GM12878 (cell line): ENCODE measurements at regions not wholly inside any gene's neighbourhood (a gene's known extent, or its start where the extent isn't known, plus 50 kb on each side); places are given as distances from the start of the nearest gene placed in this dataset.

ENCODE experiments used
- ATAC-seq: fragments of 200-7000 bp; cut with Tn5 transposase; 3 replicates; pipeline ENCODE4 v1.9.1; 2020; ENCODE audit warnings: mild to moderate bottlenecking, moderate library complexity
- BruUV-seq: library from RNA; stranded (reverse); fragments of 400-500 nt; replicated peaks from 2 replicates; lab custom pipeline; 2021; lab: Mats Ljungman, UMichigan
- CTCF ChIA-PET: fragments of 300-600 bp; sonication (Branson Sonifier 250); formaldehyde crosslinking; extraction: SDS; loops from one replicate; lab custom pipeline; 2021; ENCODE audit warnings: inconsistent platforms; lab: Yijun Ruan, JAX
- POLR2A ChIA-PET: fragments of 350-600 bp; formaldehyde crosslinking; extraction: SDS; loops from one replicate; lab custom pipeline; 2021; ENCODE audit warnings: inconsistent platforms; lab: Charles Lee
- RAD21 ChIA-PET: fragments of 300-600 bp; sonication (Branson Sonifier 250); formaldehyde crosslinking; loops from one replicate; lab custom pipeline; 2023; ENCODE audit warnings: antibody characterized with exemption; ENCODE audit not compliant: unreplicated experiment; lab: Charles Lee
- SMC1A ChIA-PET: fragments of 300-600 bp; sonication (Branson Sonifier 250); formaldehyde crosslinking; loops from one replicate; lab custom pipeline; 2023; ENCODE audit not compliant: unreplicated experiment, uncharacterized antibody; lab: Charles Lee
- DNase-seq: peaks from one replicate; pipeline ENCODE4 v3.0.0-alpha.2; 2011; ENCODE audit warnings: low read depth, low spot score
- FAIRE-seq: peaks from 3 replicates; lab custom pipeline; 2011; peaks lifted over from hg19 to GRCh38; lab: Jason Lieb, UNC
- H2AFZ ChIP-seq: 2 replicates; pipeline ENCODE4 v1.6.0; 2011; ENCODE audit warnings: low read depth, low read length, control low read depth; ENCODE audit not compliant: control insufficient read depth
- H3K27ac ChIP-seq: 2 replicates; pipeline ENCODE4 v1.5.1; 2011; ENCODE audit warnings: control low read depth; ENCODE audit not compliant: control insufficient read depth, insufficient read depth
- H3K27me3 ChIP-seq, 2 experiments: replicated peaks in 1 of 2; 2 replicates each; pipeline versions ENCODE4 v1.6.0 to v1.6.1; 2011; ENCODE audit warnings: low read length in 1 of 2; ENCODE audit not compliant: control insufficient read depth in 2 of 2, insufficient read depth in 2 of 2
- H3K36me3 ChIP-seq, 2 experiments: 2 replicates each; pipeline ENCODE4 v1.5.1; 2011; ENCODE audit warnings: low read length in 1 of 2; ENCODE audit not compliant: control insufficient read depth in 2 of 2, insufficient read depth in 2 of 2
- H3K4me1 ChIP-seq: 2 replicates; pipeline ENCODE4 v1.6.1; 2011; ENCODE audit warnings: mild to moderate bottlenecking, low read length, moderate library complexity, mixed read lengths; ENCODE audit not compliant: control insufficient read depth, insufficient read depth
- H3K4me2 ChIP-seq: 2 replicates; pipeline ENCODE4 v1.6.0; 2011; ENCODE audit warnings: control low read depth; ENCODE audit not compliant: control insufficient read depth, insufficient read depth
- H3K4me3 ChIP-seq: fragments of 200-600 bp; sonication (generic); 2 replicates; pipeline ENCODE4 v1.5.1; 2016
- H3K79me2 ChIP-seq: 2 replicates; pipeline ENCODE4 v1.6.0; 2011; ENCODE audit warnings: low read length; ENCODE audit not compliant: control insufficient read depth, insufficient read depth
- H3K9ac ChIP-seq: 2 replicates; pipeline ENCODE4 v1.8.0; 2011; ENCODE audit warnings: low read length, control low read depth, mixed read lengths; ENCODE audit not compliant: control insufficient read depth, insufficient read depth
- H3K9me3 ChIP-seq: replicated peaks from 3 replicates; pipeline ENCODE4 v1.5.1; 2011; ENCODE audit warnings: mild to moderate bottlenecking, low read length; ENCODE audit not compliant: control insufficient read depth, insufficient read depth
- H4K20me1 ChIP-seq: 2 replicates; pipeline ENCODE4 v1.6.0; 2011; ENCODE audit not compliant: control insufficient read depth, insufficient read depth
- ESRRA ChIP-seq: IDR thresholded peaks from 2 replicates; pipeline ENCODE4 v1.6.1; 2012; ENCODE audit warnings: mild to moderate bottlenecking, low read length, improper control_type of control experiment
- MYB ChIP-seq: fragments of 150-350 bp; IDR thresholded peaks from 2 replicates; pipeline ENCODE4 v1.6.1; 2014; ENCODE audit warnings: mild to moderate bottlenecking, low read depth, low read length, borderline replicate concordance
- RAD21 ChIP-seq: IDR thresholded peaks from 2 replicates; pipeline ENCODE4 v1.6.1; 2011; ENCODE audit warnings: mild to moderate bottlenecking, low read depth, low read length, moderate library complexity; ENCODE audit not compliant: insufficient read depth
- TCF7 ChIP-seq: IDR thresholded peaks from 2 replicates; pipeline ENCODE4 v1.6.1; 2014; ENCODE audit warnings: antibody characterized with exemption, borderline replicate concordance
- WGBS: methylation state at CpG from one replicate; pipeline ENCODE4 v1.1.6; 2016; ENCODE audit warnings: low lambda C conversion rate; ENCODE audit not compliant: insufficient replicate concordance, insufficient coverage; ENCODE audit errors: missing lambda C conversion rate; 5-methylcytosine and 5-hydroxymethylcytosine counted together
- in situ Hi-C: fragments of 300-500 bp; cut with MboI; formaldehyde crosslinking; loops from 9 replicates; pipeline ENCODE4 v1.14.3; 2018; ENCODE audit warnings: mixed read lengths
- intact Hi-C: fragments of 100-400 bp; cut with micrococcal nuclease; formaldehyde crosslinking; loops from one replicate; pipeline ENCODE4 v1.14.2; 2022; ENCODE audit not compliant: unreplicated experiment
- TF ChIP-seq, protein P1 (sequence below): fragments of 150-350 bp; IDR thresholded peaks from 2 replicates; pipeline ENCODE4 v1.6.1; 2016; ENCODE audit warnings: low read depth, low read length
- TF ChIP-seq, protein P2 (sequence below): fragments of 450-650 bp; IDR thresholded peaks from 2 replicates; pipeline ENCODE4 v1.6.1; 2017; ENCODE audit warnings: mild to moderate bottlenecking, moderate library complexity
- TF ChIP-seq, protein P3 (sequence below): fragments of 450-650 bp; IDR thresholded peaks from 2 replicates; pipeline ENCODE4 v1.6.1; 2016; ENCODE audit warnings: mild to moderate bottlenecking, moderate library complexity, borderline replicate concordance

DNA sequence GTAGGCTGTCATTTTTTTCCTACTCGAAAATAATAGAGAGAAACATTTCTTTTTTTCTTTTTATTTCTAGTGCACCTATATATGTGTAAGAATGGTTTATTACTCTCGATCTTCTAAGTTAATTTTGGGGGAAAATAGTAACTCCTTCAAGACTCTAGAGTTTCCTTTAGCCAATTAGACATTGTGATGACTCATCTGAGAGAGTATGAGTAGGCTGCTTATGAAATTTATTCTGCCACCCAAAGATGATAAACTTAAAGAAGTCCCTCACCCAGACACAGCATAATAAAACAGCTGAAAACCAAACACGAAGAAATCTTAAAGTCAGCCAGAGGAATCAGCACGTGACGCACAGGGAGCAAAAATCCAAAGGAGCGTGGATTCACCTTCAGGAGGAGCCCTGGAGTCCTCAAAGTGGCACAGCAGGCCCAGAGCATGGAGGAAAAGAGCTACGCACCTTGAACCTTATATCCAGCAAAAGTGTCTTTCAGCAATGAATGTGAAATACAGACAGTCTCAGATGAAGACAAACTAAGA lies 81.9 kb downstream of the ERMARD start (continued):
- TF ChIP-seq, protein P1, sequence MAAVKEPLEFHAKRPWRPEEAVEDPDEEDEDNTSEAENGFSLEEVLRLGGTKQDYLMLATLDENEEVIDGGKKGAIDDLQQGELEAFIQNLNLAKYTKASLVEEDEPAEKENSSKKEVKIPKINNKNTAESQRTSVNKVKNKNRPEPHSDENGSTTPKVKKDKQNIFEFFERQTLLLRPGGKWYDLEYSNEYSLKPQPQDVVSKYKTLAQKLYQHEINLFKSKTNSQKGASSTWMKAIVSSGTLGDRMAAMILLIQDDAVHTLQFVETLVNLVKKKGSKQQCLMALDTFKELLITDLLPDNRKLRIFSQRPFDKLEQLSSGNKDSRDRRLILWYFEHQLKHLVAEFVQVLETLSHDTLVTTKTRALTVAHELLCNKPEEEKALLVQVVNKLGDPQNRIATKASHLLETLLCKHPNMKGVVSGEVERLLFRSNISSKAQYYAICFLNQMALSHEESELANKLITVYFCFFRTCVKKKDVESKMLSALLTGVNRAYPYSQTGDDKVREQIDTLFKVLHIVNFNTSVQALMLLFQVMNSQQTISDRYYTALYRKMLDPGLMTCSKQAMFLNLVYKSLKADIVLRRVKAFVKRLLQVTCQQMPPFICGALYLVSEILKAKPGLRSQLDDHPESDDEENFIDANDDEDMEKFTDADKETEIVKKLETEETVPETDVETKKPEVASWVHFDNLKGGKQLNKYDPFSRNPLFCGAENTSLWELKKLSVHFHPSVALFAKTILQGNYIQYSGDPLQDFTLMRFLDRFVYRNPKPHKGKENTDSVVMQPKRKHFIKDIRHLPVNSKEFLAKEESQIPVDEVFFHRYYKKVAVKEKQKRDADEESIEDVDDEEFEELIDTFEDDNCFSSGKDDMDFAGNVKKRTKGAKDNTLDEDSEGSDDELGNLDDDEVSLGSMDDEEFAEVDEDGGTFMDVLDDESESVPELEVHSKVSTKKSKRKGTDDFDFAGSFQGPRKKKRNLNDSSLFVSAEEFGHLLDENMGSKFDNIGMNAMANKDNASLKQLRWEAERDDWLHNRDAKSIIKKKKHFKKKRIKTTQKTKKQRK: no peak
- no peak for TF ChIP-seq TCF7

DNA sequence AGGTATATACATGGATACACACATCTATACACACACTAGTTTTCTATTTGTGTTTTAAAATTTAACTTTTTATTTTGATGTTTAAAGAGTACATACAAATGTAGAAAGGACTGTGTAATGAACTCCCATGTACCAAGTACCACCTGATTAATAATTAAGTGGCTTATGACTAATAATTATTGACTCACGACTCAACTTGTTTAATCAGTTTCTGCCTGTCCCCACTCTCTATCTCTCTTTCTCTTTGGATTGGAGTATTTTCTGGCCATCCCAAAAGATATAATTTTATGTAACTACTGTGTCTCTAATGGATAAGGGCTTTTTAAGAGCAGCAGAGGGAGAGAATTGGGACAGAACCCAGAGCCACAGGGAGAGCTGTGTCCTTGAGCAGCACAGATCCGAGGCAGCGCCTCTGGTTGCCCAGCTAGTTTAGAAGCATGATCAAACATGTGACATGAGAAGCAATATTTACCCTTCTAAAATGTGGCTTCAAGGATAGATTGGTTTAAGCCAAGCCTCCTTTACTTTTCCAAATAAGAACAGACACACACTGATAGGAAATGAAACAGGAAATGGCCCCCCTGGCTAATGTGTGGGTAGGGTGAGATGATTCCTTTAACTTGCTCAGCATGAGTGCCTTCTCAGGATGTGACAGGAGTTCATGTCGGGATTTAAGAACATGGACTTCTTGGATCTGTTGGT lies 81.0 kb downstream of the ERMARD start:
- no peak for FAIRE-seq
- Histone ChIP-seq H4K20me1 (no peaks in the 10 kb centered on the region), H2AFZ (no peak overlapping the region), H3K27me3 (no peaks in the 10 kb centered on the region), H3K36me3 (no peaks in the 10 kb centered on the region), H3K9ac (no peak overlapping the region), H3K27ac (no peak overlapping the region), H3K4me3 (no peak overlapping the region), H3K9me3 (no peaks in the 10 kb centered on the region), H3K4me2 (no peak overlapping the region), H3K4me1 (no peaks in the 10 kb centered on the region), H3K79me2 (no peaks in the 10 kb centered on the region)
- CTCF ChIA-PET: interaction anchor here (0.5 to 4.0 kb wide), 31 partner anchors 10 to 874 kb away, joined by 3 to 40 read pairs (median 4); partner anchors contain the start of gene DLL1
- no TSS peak for BruUV-seq
- POLR2A ChIA-PET: no interaction called here
- in situ Hi-C loops: loop anchor here (5.0 kb wide), 1 partner anchor 685 kb away; no protein-coding TSS in a partner anchor
- ATAC-seq: no peak
- SMC1A ChIA-PET: interaction anchor here (0.6 to 4.2 kb wide), 13 partner anchors 11 to 699 kb away, joined by 3 to 25 read pairs (median 4); no protein-coding TSS in a partner anchor
- 17% methylated on average over 4 of the region's 4 CpGs for WGBS
- intact Hi-C loops: loop anchor here (10.0 kb wide), 1 partner anchor 462 kb away; the partner anchor contains the start of gene DLL1
- RAD21 ChIA-PET: interaction anchor here (1.0 to 1.9 kb wide), 6 partner anchors 42 to 876 kb away, joined by 3 to 18 read pairs (median 8); no protein-coding TSS in a partner anchor
- no peak for DNase-seq
- TF ChIP-seq RAD21 (no peak), ESRRA (no peak), MYB (no peak)
- TF ChIP-seq, protein P2, sequence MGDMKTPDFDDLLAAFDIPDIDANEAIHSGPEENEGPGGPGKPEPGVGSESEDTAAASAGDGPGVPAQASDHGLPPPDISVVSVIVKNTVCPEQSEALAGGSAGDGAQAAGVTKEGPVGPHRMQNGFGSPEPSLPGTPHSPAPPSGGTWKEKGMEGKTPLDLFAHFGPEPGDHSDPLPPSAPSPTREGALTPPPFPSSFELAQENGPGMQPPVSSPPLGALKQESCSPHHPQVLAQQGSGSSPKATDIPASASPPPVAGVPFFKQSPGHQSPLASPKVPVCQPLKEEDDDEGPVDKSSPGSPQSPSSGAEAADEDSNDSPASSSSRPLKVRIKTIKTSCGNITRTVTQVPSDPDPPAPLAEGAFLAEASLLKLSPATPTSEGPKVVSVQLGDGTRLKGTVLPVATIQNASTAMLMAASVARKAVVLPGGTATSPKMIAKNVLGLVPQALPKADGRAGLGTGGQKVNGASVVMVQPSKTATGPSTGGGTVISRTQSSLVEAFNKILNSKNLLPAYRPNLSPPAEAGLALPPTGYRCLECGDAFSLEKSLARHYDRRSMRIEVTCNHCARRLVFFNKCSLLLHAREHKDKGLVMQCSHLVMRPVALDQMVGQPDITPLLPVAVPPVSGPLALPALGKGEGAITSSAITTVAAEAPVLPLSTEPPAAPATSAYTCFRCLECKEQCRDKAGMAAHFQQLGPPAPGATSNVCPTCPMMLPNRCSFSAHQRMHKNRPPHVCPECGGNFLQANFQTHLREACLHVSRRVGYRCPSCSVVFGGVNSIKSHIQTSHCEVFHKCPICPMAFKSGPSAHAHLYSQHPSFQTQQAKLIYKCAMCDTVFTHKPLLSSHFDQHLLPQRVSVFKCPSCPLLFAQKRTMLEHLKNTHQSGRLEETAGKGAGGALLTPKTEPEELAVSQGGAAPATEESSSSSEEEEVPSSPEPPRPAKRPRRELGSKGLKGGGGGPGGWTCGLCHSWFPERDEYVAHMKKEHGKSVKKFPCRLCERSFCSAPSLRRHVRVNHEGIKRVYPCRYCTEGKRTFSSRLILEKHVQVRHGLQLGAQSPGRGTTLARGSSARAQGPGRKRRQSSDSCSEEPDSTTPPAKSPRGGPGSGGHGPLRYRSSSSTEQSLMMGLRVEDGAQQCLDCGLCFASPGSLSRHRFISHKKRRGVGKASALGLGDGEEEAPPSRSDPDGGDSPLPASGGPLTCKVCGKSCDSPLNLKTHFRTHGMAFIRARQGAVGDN: no peak
- TF ChIP-seq, protein P3, sequence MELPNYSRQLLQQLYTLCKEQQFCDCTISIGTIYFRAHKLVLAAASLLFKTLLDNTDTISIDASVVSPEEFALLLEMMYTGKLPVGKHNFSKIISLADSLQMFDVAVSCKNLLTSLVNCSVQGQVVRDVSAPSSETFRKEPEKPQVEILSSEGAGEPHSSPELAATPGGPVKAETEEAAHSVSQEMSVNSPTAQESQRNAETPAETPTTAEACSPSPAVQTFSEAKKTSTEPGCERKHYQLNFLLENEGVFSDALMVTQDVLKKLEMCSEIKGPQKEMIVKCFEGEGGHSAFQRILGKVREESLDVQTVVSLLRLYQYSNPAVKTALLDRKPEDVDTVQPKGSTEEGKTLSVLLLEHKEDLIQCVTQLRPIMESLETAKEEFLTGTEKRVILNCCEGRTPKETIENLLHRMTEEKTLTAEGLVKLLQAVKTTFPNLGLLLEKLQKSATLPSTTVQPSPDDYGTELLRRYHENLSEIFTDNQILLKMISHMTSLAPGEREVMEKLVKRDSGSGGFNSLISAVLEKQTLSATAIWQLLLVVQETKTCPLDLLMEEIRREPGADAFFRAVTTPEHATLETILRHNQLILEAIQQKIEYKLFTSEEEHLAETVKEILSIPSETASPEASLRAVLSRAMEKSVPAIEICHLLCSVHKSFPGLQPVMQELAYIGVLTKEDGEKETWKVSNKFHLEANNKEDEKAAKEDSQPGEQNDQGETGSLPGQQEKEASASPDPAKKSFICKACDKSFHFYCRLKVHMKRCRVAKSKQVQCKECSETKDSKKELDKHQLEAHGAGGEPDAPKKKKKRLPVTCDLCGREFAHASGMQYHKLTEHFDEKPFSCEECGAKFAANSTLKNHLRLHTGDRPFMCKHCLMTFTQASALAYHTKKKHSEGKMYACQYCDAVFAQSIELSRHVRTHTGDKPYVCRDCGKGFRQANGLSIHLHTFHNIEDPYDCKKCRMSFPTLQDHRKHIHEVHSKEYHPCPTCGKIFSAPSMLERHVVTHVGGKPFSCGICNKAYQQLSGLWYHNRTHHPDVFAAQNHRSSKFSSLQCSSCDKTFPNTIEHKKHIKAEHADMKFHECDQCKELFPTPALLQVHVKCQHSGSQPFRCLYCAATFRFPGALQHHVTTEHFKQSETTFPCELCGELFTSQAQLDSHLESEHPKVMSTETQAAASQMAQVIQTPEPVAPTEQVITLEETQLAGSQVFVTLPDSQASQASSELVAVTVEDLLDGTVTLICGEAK: no peak
